ENCODE measurements at regions not wholly inside any gene's neighbourhood (a gene's known extent, or its start where the extent isn't known, plus 50 kb on each side); places are given as distances from the start of the nearest gene placed in this dataset.
"Not testable (repeated sequence)": the region's sequence is repeated elsewhere in the genome, so short reads cannot be mapped to it uniquely, and the experiment has no call there.

- Histone ChIP-seq H3K36me3 (ENCODE audit: low read depth) (no peaks in the 10 kb centered on the region), H3K27me3 (ENCODE audit: insufficient read depth, poor library complexity, severe bottlenecking) (no peaks in the 10 kb centered on the region), H3K4me3 (ENCODE audit: severe bottlenecking) (no peak overlapping the region), H3K4me1 (ENCODE audit: insufficient read depth, poor library complexity, severe bottlenecking) (no peaks in the 10 kb centered on the region), H3K27ac (ENCODE audit: poor library complexity, severe bottlenecking) (no peak overlapping the region), H3K9me3 (ENCODE audit: severe bottlenecking) (no peaks in the 10 kb centered on the region)
- TF ChIP-seq CTCF (IDR thresholded peaks at IDR 0.05; ENCODE audit: poor library complexity, severe bottlenecking) = no peak
- DNase-seq (ENCODE audit: low spot score) (no peak), ATAC-seq (ENCODE audit: low read depth) (no peak)
Measured at GRCh38 chr1:55773211-55773940, 558.2 kb upstream of the USP24 start.

- ATAC-seq (ENCODE audit: low read depth) (no peak), DNase-seq (ENCODE audit: low spot score) (no peak)
- no peak overlapping the region for H3K4me3 ChIP-seq (ENCODE audit: severe bottlenecking)
- H3K4me1 ChIP-seq (ENCODE audit: insufficient read depth, poor library complexity, severe bottlenecking) = no peaks in the 10 kb centered on the region
- H3K27me3 ChIP-seq (ENCODE audit: insufficient read depth, poor library complexity, severe bottlenecking) = no peaks in the 10 kb centered on the region
- no peaks in the 10 kb centered on the region for H3K36me3 ChIP-seq (ENCODE audit: low read depth)
- no peak overlapping the region for H3K27ac ChIP-seq (ENCODE audit: poor library complexity, severe bottlenecking)
- no peaks in the 10 kb centered on the region for H3K9me3 ChIP-seq (ENCODE audit: severe bottlenecking)
- TF ChIP-seq CTCF (IDR thresholded peaks at IDR 0.05; ENCODE audit: poor library complexity, severe bottlenecking) = no peak
Measured at GRCh38 chr1:55768327-55768952, 553.3 kb upstream of the USP24 start.

GRCh38 chr1:55767171-55767570 is 552.0 kb upstream of the USP24 start:
- Histone ChIP-seq H3K27me3 (ENCODE audit: insufficient read depth, poor library complexity, severe bottlenecking) (no peaks in the 10 kb centered on the region), H3K4me3 (ENCODE audit: severe bottlenecking) (no peak overlapping the region), H3K27ac (ENCODE audit: poor library complexity, severe bottlenecking) (no peak overlapping the region), H3K4me1 (ENCODE audit: insufficient read depth, poor library complexity, severe bottlenecking) (no peaks in the 10 kb centered on the region), H3K9me3 (ENCODE audit: severe bottlenecking) (no peaks in the 10 kb centered on the region), H3K36me3 (ENCODE audit: low read depth) (no peaks in the 10 kb centered on the region)
- no peak for TF ChIP-seq CTCF (IDR thresholded peaks at IDR 0.05; ENCODE audit: poor library complexity, severe bottlenecking)
- DNase-seq (ENCODE audit: low spot score) (no peak), ATAC-seq (ENCODE audit: low read depth) (no peak)

GRCh38 chr1:55765505-55765904 is 550.3 kb upstream of the USP24 start:
- not testable (repeated sequence) for ATAC-seq (ENCODE audit: low read depth); H3K4me1 ChIP-seq (ENCODE audit: insufficient read depth, poor library complexity, severe bottlenecking); H3K36me3 ChIP-seq (ENCODE audit: low read depth); H3K4me3 ChIP-seq (ENCODE audit: severe bottlenecking); DNase-seq (ENCODE audit: low spot score); H3K27me3 ChIP-seq (ENCODE audit: insufficient read depth, poor library complexity, severe bottlenecking); H3K9me3 ChIP-seq (ENCODE audit: severe bottlenecking); H3K27ac ChIP-seq (ENCODE audit: poor library complexity, severe bottlenecking)

GRCh38 chr1:55751776-55752175 is 536.6 kb upstream of the USP24 start:
- H3K9me3 ChIP-seq (ENCODE audit: severe bottlenecking) = no peaks in the 10 kb centered on the region
- H3K27me3 ChIP-seq (ENCODE audit: insufficient read depth, poor library complexity, severe bottlenecking) = no peaks in the 10 kb centered on the region
- no peak overlapping the region for H3K27ac ChIP-seq (ENCODE audit: poor library complexity, severe bottlenecking)
- no peak for ATAC-seq (ENCODE audit: low read depth)
- TF ChIP-seq CTCF (IDR thresholded peaks at IDR 0.05; ENCODE audit: poor library complexity, severe bottlenecking) = no peak
- no peaks in the 10 kb centered on the region for H3K36me3 ChIP-seq (ENCODE audit: low read depth)
- no peaks in the 10 kb centered on the region for H3K4me1 ChIP-seq (ENCODE audit: insufficient read depth, poor library complexity, severe bottlenecking)
- no peak overlapping the region for H3K4me3 ChIP-seq (ENCODE audit: severe bottlenecking)
- no peak for DNase-seq (ENCODE audit: low spot score)

Data from RWPE2 (cell line).